ENCODE measurements at regions not wholly inside any gene's neighbourhood (a gene's known extent, or its start where the extent isn't known, plus 50 kb on each side); places are given as distances from the start of the nearest gene placed in this dataset.

- Histone ChIP-seq H3K9me3 (replicated peaks in 1 of 2; ENCODE audit: control insufficient read depth in 1 of 2, insufficient read depth in 1 of 2, low read length in 2 of 2) (no peaks in the 10 kb centered on the region), H3K79me2 (ENCODE audit: insufficient read depth, low read length) (no peaks in the 10 kb centered on the region), H3K4me1 (ENCODE audit: control insufficient read depth in 1 of 2, insufficient read depth in 2 of 2, low read length in 2 of 2) (no peaks in the 10 kb centered on the region), H4K20me1 (ENCODE audit: insufficient read depth, low read length) (no peaks in the 10 kb centered on the region), H3K27me3 (ENCODE audit: control insufficient read depth in 2 of 2, insufficient read depth in 2 of 2, low read length in 2 of 2) (no peaks in the 10 kb centered on the region), H3K36me3 (replicated peaks in 1 of 2; ENCODE audit: control insufficient read depth in 1 of 2, insufficient read depth in 2 of 2, low read length in 2 of 2) (no peaks in the 10 kb centered on the region), H3K4me2 (replicated peaks; ENCODE audit: extremely low read depth, low read length, poor library complexity, severe bottlenecking) (no peak overlapping the region), H3K27ac (ENCODE audit: low read depth in 1 of 2, low read length in 2 of 2) (no peak overlapping the region), H3K4me3 (replicated peaks in 1 of 3; ENCODE audit: low read depth in 2 of 3, low read length in 3 of 3) (no peak overlapping the region), H3K9ac (ENCODE audit: insufficient read depth, low read length, poor library complexity, severe bottlenecking) (no peak overlapping the region), H2AFZ (ENCODE audit: insufficient read depth, low read depth, low read length, poor library complexity, severe bottlenecking) (no peak overlapping the region)
- WGBS (ENCODE audit: insufficient coverage): no CpG with 5 or more reads among the region's 1 CpG
- Mint-ChIP-seq H3K36me3 (no peaks in the 10 kb centered on the region), H3K9me3 (peaks cover 0 to 7% (median 0%) of the 10 kb centered on the region in 7 donors), H3K27ac (no peak overlapping the region), H3K4me3 (no peak overlapping the region), H3K27me3 (ENCODE audit: low read depth in 3 of 3) (no peaks in the 10 kb centered on the region), H3K4me1 (no peaks in the 10 kb centered on the region)
- TF ChIP-seq, protein P1, sequence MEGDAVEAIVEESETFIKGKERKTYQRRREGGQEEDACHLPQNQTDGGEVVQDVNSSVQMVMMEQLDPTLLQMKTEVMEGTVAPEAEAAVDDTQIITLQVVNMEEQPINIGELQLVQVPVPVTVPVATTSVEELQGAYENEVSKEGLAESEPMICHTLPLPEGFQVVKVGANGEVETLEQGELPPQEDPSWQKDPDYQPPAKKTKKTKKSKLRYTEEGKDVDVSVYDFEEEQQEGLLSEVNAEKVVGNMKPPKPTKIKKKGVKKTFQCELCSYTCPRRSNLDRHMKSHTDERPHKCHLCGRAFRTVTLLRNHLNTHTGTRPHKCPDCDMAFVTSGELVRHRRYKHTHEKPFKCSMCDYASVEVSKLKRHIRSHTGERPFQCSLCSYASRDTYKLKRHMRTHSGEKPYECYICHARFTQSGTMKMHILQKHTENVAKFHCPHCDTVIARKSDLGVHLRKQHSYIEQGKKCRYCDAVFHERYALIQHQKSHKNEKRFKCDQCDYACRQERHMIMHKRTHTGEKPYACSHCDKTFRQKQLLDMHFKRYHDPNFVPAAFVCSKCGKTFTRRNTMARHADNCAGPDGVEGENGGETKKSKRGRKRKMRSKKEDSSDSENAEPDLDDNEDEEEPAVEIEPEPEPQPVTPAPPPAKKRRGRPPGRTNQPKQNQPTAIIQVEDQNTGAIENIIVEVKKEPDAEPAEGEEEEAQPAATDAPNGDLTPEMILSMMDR (IDR thresholded peaks at IDR 0.05): no peak
- intact Hi-C loops (cut with micrococcal nuclease): no loop called here
- no peak for DNase-seq
These were observed 541.7 kb downstream of the SLC16A7 start for GRCh38 chr12:60137513-60137912.

DNA sequence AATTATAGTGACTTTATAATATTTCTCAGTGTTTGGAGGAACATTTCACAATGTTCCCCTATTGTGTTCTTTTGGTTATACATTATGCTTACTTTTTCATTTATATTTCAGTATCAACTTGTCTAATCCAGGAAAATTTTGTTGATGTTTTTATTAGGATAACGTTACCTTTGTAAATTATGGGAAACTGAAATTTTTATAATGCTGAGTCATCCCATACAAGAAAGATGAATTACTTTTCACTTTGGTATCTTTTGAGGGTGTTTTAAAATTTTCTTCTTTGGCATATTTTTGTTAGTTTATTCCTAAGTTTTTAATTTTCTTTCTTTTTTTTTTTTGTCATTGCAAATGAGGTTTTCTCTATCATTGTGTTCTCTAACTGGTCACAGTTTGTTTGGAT lies 542.7 kb downstream of the SLC16A7 start:
- Histone ChIP-seq H3K9me3 (replicated peaks in 1 of 2; ENCODE audit: control insufficient read depth in 1 of 2, insufficient read depth in 1 of 2, low read length in 2 of 2) (no peaks in the 10 kb centered on the region), H3K27ac (ENCODE audit: low read depth in 1 of 2, low read length in 2 of 2) (no peak overlapping the region), H3K9ac (ENCODE audit: insufficient read depth, low read length, poor library complexity, severe bottlenecking) (no peak overlapping the region), H2AFZ (ENCODE audit: insufficient read depth, low read depth, low read length, poor library complexity, severe bottlenecking) (no peak overlapping the region), H3K27me3 (ENCODE audit: control insufficient read depth in 2 of 2, insufficient read depth in 2 of 2, low read length in 2 of 2) (no peaks in the 10 kb centered on the region), H3K4me1 (ENCODE audit: control insufficient read depth in 1 of 2, insufficient read depth in 2 of 2, low read length in 2 of 2) (no peaks in the 10 kb centered on the region), H3K79me2 (ENCODE audit: insufficient read depth, low read length) (no peaks in the 10 kb centered on the region), H4K20me1 (ENCODE audit: insufficient read depth, low read length) (no peaks in the 10 kb centered on the region), H3K4me3 (replicated peaks in 1 of 3; ENCODE audit: low read depth in 2 of 3, low read length in 3 of 3) (no peak overlapping the region), H3K4me2 (replicated peaks; ENCODE audit: extremely low read depth, low read length, poor library complexity, severe bottlenecking) (no peak overlapping the region), H3K36me3 (replicated peaks in 1 of 2; ENCODE audit: control insufficient read depth in 1 of 2, insufficient read depth in 2 of 2, low read length in 2 of 2) (no peaks in the 10 kb centered on the region)
- DNase-seq: no peak
- H3K36me3 Mint-ChIP-seq: no peaks in the 10 kb centered on the region
- H3K4me3 Mint-ChIP-seq: no peak overlapping the region
- no peaks in the 10 kb centered on the region for H3K27me3 Mint-ChIP-seq (ENCODE audit: low read depth in 3 of 3)
- peaks cover 0 to 7% (median 0%) of the 10 kb centered on the region in 7 donors for H3K9me3 Mint-ChIP-seq
- H3K4me1 Mint-ChIP-seq: no peaks in the 10 kb centered on the region
- no peak overlapping the region for H3K27ac Mint-ChIP-seq
- WGBS (ENCODE audit: insufficient coverage): no CpG with 5 or more reads among the region's 1 CpG
- TF ChIP-seq, protein P1 (IDR thresholded peaks at IDR 0.05): no peak
- intact Hi-C loops (cut with micrococcal nuclease): no loop called here

Measured in CD14-positive monocyte (primary cell).